CD14-positive monocyte (primary cell): ENCODE measurements at regions not wholly inside any gene's neighbourhood (a gene's known extent, or its start where the extent isn't known, plus 50 kb on each side); places are given as distances from the start of the nearest gene placed in this dataset.

Experiments
- DNase-seq, 3 donors: peaks; one replicate each; pipeline ENCODE4 v3.0.0-alpha.2; 2011 to 2022
- H2AFZ ChIP-seq: 2 replicates; pipeline ENCODE4 v1.6.0; 2012; ENCODE audit warnings: mild to moderate bottlenecking, low read depth, low read length, inconsistent platforms; ENCODE audit not compliant: insufficient read depth, poor library complexity, severe bottlenecking
- H3K27ac ChIP-seq, 2 donors: 1 replicate in 1 of 2; 2 replicates in 1 of 2; pipeline ENCODE4 v1.5.1; 2012 to 2013; ENCODE audit warnings: low read length in 2 of 2, control low read depth in 1 of 2, inconsistent platforms in 1 of 2, low read depth in 1 of 2, mild to moderate bottlenecking in 1 of 2
- H3K27me3 ChIP-seq, 2 donors: one replicate each; pipeline versions ENCODE4 v1.6.0 to v1.6.1; 2011 to 2013; ENCODE audit warnings: low read length in 2 of 2; ENCODE audit not compliant: control insufficient read depth in 2 of 2, insufficient read depth in 2 of 2
- H3K36me3 ChIP-seq, 2 donors: replicated peaks in 1 of 2; 1 replicate in 1 of 2; 2 replicates in 1 of 2; pipeline versions ENCODE4 v1.5.1 to v1.6.1; 2012 to 2013; ENCODE audit warnings: low read length in 2 of 2, control low read depth in 1 of 2, inconsistent platforms in 1 of 2, mild to moderate bottlenecking in 1 of 2; ENCODE audit not compliant: insufficient read depth in 2 of 2, control insufficient read depth in 1 of 2
- H3K4me1 ChIP-seq, 2 donors: 1 replicate in 1 of 2; 2 replicates in 1 of 2; pipeline versions ENCODE4 v1.5.1 to v1.6.1; 2012 to 2013; ENCODE audit warnings: low read length in 2 of 2, control low read depth in 1 of 2, inconsistent platforms in 1 of 2, mild to moderate bottlenecking in 1 of 2, moderate library complexity in 1 of 2; ENCODE audit not compliant: insufficient read depth in 2 of 2, control insufficient read depth in 1 of 2
- H3K4me2 ChIP-seq: replicated peaks from 2 replicates; pipeline ENCODE3; 2012; ENCODE audit warnings: low read length, moderate library complexity, mild to moderate bottlenecking; ENCODE audit not compliant: poor library complexity, severe bottlenecking; ENCODE audit errors: extremely low read depth
- H3K4me3 ChIP-seq, 3 experiments: fragments of 200-600 bp in 1 of 3; sonication (generic) in 1 of 3; replicated peaks in 1 of 3; 1 replicate in 2 of 3; 2 replicates in 1 of 3; pipeline ENCODE4 v1.5.1; 2011 to 2013; ENCODE audit warnings: low read length in 3 of 3, mild to moderate bottlenecking in 3 of 3, control low read depth in 2 of 3, low read depth in 2 of 3, inconsistent platforms in 1 of 3, moderate library complexity in 1 of 3
- H3K79me2 ChIP-seq: 2 replicates; pipeline ENCODE4 v1.6.0; 2012; ENCODE audit warnings: mild to moderate bottlenecking, control low read depth, inconsistent platforms, low read length, moderate library complexity; ENCODE audit not compliant: insufficient read depth
- H3K9ac ChIP-seq: 2 replicates; pipeline ENCODE4 v1.6.0; 2017; ENCODE audit warnings: low read length, mild to moderate bottlenecking; ENCODE audit not compliant: insufficient read depth, poor library complexity, severe bottlenecking
- H3K9me3 ChIP-seq, 2 donors: replicated peaks in 1 of 2; 1 replicate in 1 of 2; 2 replicates in 1 of 2; pipeline versions ENCODE4 v1.5.1 to v1.6.1; 2012 to 2013; ENCODE audit warnings: low read length in 2 of 2, control low read depth in 1 of 2; ENCODE audit not compliant: control insufficient read depth in 1 of 2, insufficient read depth in 1 of 2
- H4K20me1 ChIP-seq: 2 replicates; pipeline ENCODE4 v1.6.0; 2012; ENCODE audit warnings: mild to moderate bottlenecking, low read length, control low read depth, moderate library complexity; ENCODE audit not compliant: insufficient read depth
- H3K27ac Mint-ChIP-seq, 7 donors: one replicate each; pipeline ENCODE4 v1.8.0; 2020; ENCODE audit warnings: mild to moderate bottlenecking in 7 of 7, mixed read lengths in 7 of 7, moderate library complexity in 6 of 7, inconsistent platforms in 2 of 7
- H3K27me3 Mint-ChIP-seq, 3 donors: one replicate each; pipeline ENCODE4 v1.8.0; 2021 to 2022; ENCODE audit warnings: low read depth in 3 of 3, mild to moderate bottlenecking in 3 of 3, mixed read lengths in 3 of 3, moderate library complexity in 3 of 3, inconsistent platforms in 1 of 3
- H3K36me3 Mint-ChIP-seq, 2 donors: one replicate each; pipeline ENCODE4 v1.8.0; 2020; ENCODE audit warnings: mixed read lengths in 2 of 2, inconsistent platforms in 1 of 2, mild to moderate bottlenecking in 1 of 2
- H3K4me1 Mint-ChIP-seq: one replicate; pipeline ENCODE4 v1.8.0; 2020; ENCODE audit warnings: mild to moderate bottlenecking, mixed read lengths
- H3K4me3 Mint-ChIP-seq, 2 donors: one replicate each; pipeline ENCODE4 v1.8.0; 2020; ENCODE audit warnings: mild to moderate bottlenecking in 2 of 2, mixed read lengths in 2 of 2, moderate library complexity in 1 of 2
- H3K9me3 Mint-ChIP-seq, 7 donors: one replicate each; pipeline ENCODE4 v1.8.0; 2020 to 2022; ENCODE audit warnings: mixed read lengths in 7 of 7, mild to moderate bottlenecking in 6 of 7, moderate library complexity in 6 of 7, inconsistent platforms in 2 of 7
- WGBS: methylation state at CpG from one replicate; pipeline ENCODE4 v1.1.5; 2013; ENCODE audit warnings: missing lambda C conversion rate; ENCODE audit not compliant: insufficient coverage; 5-methylcytosine and 5-hydroxymethylcytosine counted together
- intact Hi-C, 2 donors: fragments of 100-400 bp; cut with micrococcal nuclease; formaldehyde crosslinking; loops; one replicate each; pipeline versions ENCODE4 v1.15.0 to v1.15.1; 2023
- TF ChIP-seq, protein P1 (sequence below): fragments of 200-600 bp; IDR thresholded peaks from one replicate; pipeline ENCODE4 v1.8.0; 2022; ENCODE audit warnings: antibody characterized with exemption, mild to moderate bottlenecking

- 60% methylated on average over 1 of the region's 3 CpGs for WGBS
These were observed 184.3 kb upstream of the ATP10B start for GRCh38 chr5:161036296-161036695.

GRCh38 chr5:161034451-161034850 is 182.4 kb upstream of the ATP10B start:
- Histone ChIP-seq H3K27ac (no peak overlapping the region), H3K79me2 (no peaks in the 10 kb centered on the region), H2AFZ (no peak overlapping the region), H4K20me1 (no peaks in the 10 kb centered on the region), H3K4me3 (no peak overlapping the region), H3K9me3 (no peaks in the 10 kb centered on the region), H3K36me3 (no peaks in the 10 kb centered on the region), H3K4me1 (no peaks in the 10 kb centered on the region), H3K27me3 (no peaks in the 10 kb centered on the region), H3K4me2 (no peak overlapping the region), H3K9ac (no peak overlapping the region)
- peaks cover 2 to 12% (median 4%) of the 10 kb centered on the region in 7 donors for H3K9me3 Mint-ChIP-seq
- TF ChIP-seq, protein P1, sequence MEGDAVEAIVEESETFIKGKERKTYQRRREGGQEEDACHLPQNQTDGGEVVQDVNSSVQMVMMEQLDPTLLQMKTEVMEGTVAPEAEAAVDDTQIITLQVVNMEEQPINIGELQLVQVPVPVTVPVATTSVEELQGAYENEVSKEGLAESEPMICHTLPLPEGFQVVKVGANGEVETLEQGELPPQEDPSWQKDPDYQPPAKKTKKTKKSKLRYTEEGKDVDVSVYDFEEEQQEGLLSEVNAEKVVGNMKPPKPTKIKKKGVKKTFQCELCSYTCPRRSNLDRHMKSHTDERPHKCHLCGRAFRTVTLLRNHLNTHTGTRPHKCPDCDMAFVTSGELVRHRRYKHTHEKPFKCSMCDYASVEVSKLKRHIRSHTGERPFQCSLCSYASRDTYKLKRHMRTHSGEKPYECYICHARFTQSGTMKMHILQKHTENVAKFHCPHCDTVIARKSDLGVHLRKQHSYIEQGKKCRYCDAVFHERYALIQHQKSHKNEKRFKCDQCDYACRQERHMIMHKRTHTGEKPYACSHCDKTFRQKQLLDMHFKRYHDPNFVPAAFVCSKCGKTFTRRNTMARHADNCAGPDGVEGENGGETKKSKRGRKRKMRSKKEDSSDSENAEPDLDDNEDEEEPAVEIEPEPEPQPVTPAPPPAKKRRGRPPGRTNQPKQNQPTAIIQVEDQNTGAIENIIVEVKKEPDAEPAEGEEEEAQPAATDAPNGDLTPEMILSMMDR = no peak
- H3K36me3 Mint-ChIP-seq = no peaks in the 10 kb centered on the region
- no peaks in the 10 kb centered on the region for H3K4me1 Mint-ChIP-seq
- no peak overlapping the region for H3K4me3 Mint-ChIP-seq
- intact Hi-C loops = no loop called here
- no peak for DNase-seq
- peaks cover 0 to 1% (median 0%) of the 10 kb centered on the region in 3 donors for H3K27me3 Mint-ChIP-seq
- no peak overlapping the region for H3K27ac Mint-ChIP-seq
- WGBS = no CpG with 5 or more reads among the region's 1 CpG

More at GRCh38 chr5:161036296-161036695, 184.3 kb upstream of the ATP10B start:
- Histone ChIP-seq H2AFZ (no peak overlapping the region), H3K4me1 (no peaks in the 10 kb centered on the region), H3K9ac (no peak overlapping the region), H3K4me2 (no peak overlapping the region), H3K4me3 (no peak overlapping the region), H3K27ac (no peak overlapping the region), H3K27me3 (no peaks in the 10 kb centered on the region), H4K20me1 (no peaks in the 10 kb centered on the region), H3K36me3 (no peaks in the 10 kb centered on the region), H3K9me3 (no peaks in the 10 kb centered on the region), H3K79me2 (no peaks in the 10 kb centered on the region)
- Mint-ChIP-seq H3K4me1 (no peaks in the 10 kb centered on the region), H3K9me3 (peaks cover 2 to 11% (median 4%) of the 10 kb centered on the region in 7 donors), H3K27ac (no peak overlapping the region), H3K27me3 (peaks cover 0 to 1% (median 0%) of the 10 kb centered on the region in 3 donors), H3K4me3 (no peak overlapping the region), H3K36me3 (no peaks in the 10 kb centered on the region)
- DNase-seq = no peak
- TF ChIP-seq, protein P1 = no peak
- intact Hi-C loops = no loop called here
